Stimulated activated CD8-positive, alpha-beta memory T cell treated with anti-CD3 and anti-CD28 coated beads, Interleukin-2, amount 100 ng/mL, for 48 hours (primary cell): ENCODE measurements at regions not wholly inside any gene's neighbourhood (a gene's known extent, or its start where the extent isn't known, plus 50 kb on each side); places are given as distances from the start of the nearest gene placed in this dataset.
"Not testable (repeated sequence)": the region's sequence is repeated elsewhere in the genome, so short reads cannot be mapped to it uniquely, and the experiment has no call there.

Source experiments
- DNase-seq, 2 donors: peaks; one replicate each; pipeline ENCODE4 v3.0.0-alpha.2; 2020; ENCODE audit warnings: low read depth in 2 of 2

GRCh38 chr9:78172610-78173009 lies 63.3 kb upstream of the CEP78 start:
- DNase-seq, result not testable (repeated sequence)

- no peak for DNase-seq
Measured at GRCh38 chr9:78171651-78172050, 64.2 kb upstream of the CEP78 start.

GRCh38 chr9:78169125-78169524 lies 66.8 kb upstream of the CEP78 start:
- no peak for DNase-seq

GRCh38 chr9:78167356-78167755 lies 68.5 kb upstream of the CEP78 start:
- DNase-seq, result no peak

GRCh38 chr9:78163834-78164233 lies 72.0 kb upstream of the CEP78 start:
- DNase-seq, result no peak

- DNase-seq, result no peak
Measured at GRCh38 chr9:78158286-78158685, 77.6 kb upstream of the CEP78 start.

GRCh38 chr9:78150983-78151356 lies 84.9 kb upstream of the CEP78 start:
- no peak for DNase-seq

GRCh38 chr9:78150312-78150982 lies 85.4 kb upstream of the CEP78 start:
- DNase-seq, result no peak

GRCh38 chr9:78149702-78150291 lies 86.1 kb upstream of the CEP78 start:
- no peak for DNase-seq

- DNase-seq, result no peak
Measured at GRCh38 chr9:78146241-78146640, 89.6 kb upstream of the CEP78 start.

- no peak for DNase-seq
Measured at GRCh38 chr9:78144663-78145377, 91.1 kb upstream of the CEP78 start.

- no peak for DNase-seq
Measured at GRCh38 chr9:78144008-78144381, 91.9 kb upstream of the CEP78 start.

GRCh38 chr9:78143281-78144007 lies 92.4 kb upstream of the CEP78 start:
- DNase-seq, result no peak

GRCh38 chr9:78142264-78142663 lies 93.6 kb upstream of the CEP78 start:
- DNase-seq, result not testable (repeated sequence)

- DNase-seq, result peak in 1 of 2 donors; percentile 6
Measured at GRCh38 chr9:78133751-78134150, 102.1 kb upstream of the CEP78 start.

- no peak for DNase-seq
Measured at GRCh38 chr9:78132701-78133058, 101.1 kb upstream of the GNAQ start.

- DNase-seq, result no peak
Measured at GRCh38 chr9:78131969-78132700, 100.5 kb upstream of the GNAQ start.

- DNase-seq, result no peak
Measured at GRCh38 chr9:78130853-78131252, 99.2 kb upstream of the GNAQ start.

- DNase-seq, result no peak
Measured at GRCh38 chr9:78130004-78130403, 98.4 kb upstream of the GNAQ start.

GRCh38 chr9:78127279-78128225 lies 95.9 kb upstream of the GNAQ start:
- no peak for DNase-seq

- DNase-seq, result no peak
Measured at GRCh38 chr9:78123808-78124207, 92.2 kb upstream of the GNAQ start.
